Liver (tissue), 8 donors: ENCODE measurements at regions not wholly inside any gene's neighbourhood (a gene's known extent, or its start where the extent isn't known, plus 50 kb on each side); places are given as distances from the start of the nearest gene placed in this dataset.

Experiments
- DNase-seq: peaks from one replicate; pipeline ENCODE4 v3.0.0-alpha.2; 2017; ENCODE audit warnings: low spot score
- H3K27ac ChIP-seq, 2 donors: one replicate each; pipeline ENCODE4 v1.7.0; 2013; ENCODE audit warnings: inconsistent platforms in 2 of 2, low read length in 2 of 2, control low read depth in 1 of 2, low read depth in 1 of 2, mild to moderate bottlenecking in 1 of 2
- H3K27me3 ChIP-seq, 4 donors: one replicate each; pipeline versions ENCODE4 v1.6.1 to v1.7.0; 2013; ENCODE audit warnings: low read length in 3 of 4, inconsistent platforms in 1 of 4, mild to moderate bottlenecking in 1 of 4, moderate library complexity in 1 of 4; ENCODE audit not compliant: control insufficient read depth in 4 of 4, insufficient read depth in 4 of 4
- H3K36me3 ChIP-seq, 4 donors: one replicate each; pipeline versions ENCODE4 v1.6.1 to v1.7.0; 2013; ENCODE audit warnings: low read length in 3 of 4, mild to moderate bottlenecking in 3 of 4, low read depth in 1 of 4, moderate library complexity in 1 of 4; ENCODE audit not compliant: control insufficient read depth in 4 of 4, insufficient read depth in 3 of 4
- H3K4me1 ChIP-seq, 4 donors: one replicate each; pipeline versions ENCODE4 v1.6.1 to v1.7.0; 2013; ENCODE audit warnings: low read length in 3 of 4, mild to moderate bottlenecking in 3 of 4, moderate library complexity in 1 of 4; ENCODE audit not compliant: control insufficient read depth in 4 of 4, insufficient read depth in 4 of 4
- H3K4me3 ChIP-seq, 3 donors: one replicate each; pipeline versions ENCODE4 v1.6.1 to v1.7.0; 2013; ENCODE audit warnings: low read length in 3 of 3, control low read depth in 1 of 3, low read depth in 1 of 3, mild to moderate bottlenecking in 1 of 3
- H3K9ac ChIP-seq, 2 donors: one replicate each; pipeline ENCODE4 v1.7.0; 2013; ENCODE audit warnings: low read length in 2 of 2, mild to moderate bottlenecking in 2 of 2, moderate library complexity in 2 of 2, control low read depth in 1 of 2, low read depth in 1 of 2
- H3K9me3 ChIP-seq, 4 donors: one replicate each; pipeline versions ENCODE4 v1.6.1 to v1.7.0; 2013; ENCODE audit warnings: low read length in 3 of 4; ENCODE audit not compliant: control insufficient read depth in 4 of 4
- ATF3 ChIP-seq: IDR thresholded peaks from 2 replicates; pipeline ENCODE4 v1.6.1; 2016; ENCODE audit warnings: antibody characterized with exemption
- EGR1 ChIP-seq, 2 donors: IDR thresholded peaks; 2 replicates each; pipeline ENCODE4 v1.6.1; 2016 to 2018; ENCODE audit warnings: antibody characterized with exemption in 2 of 2, low read depth in 2 of 2
- FOXA2 ChIP-seq: IDR thresholded peaks from 2 replicates; pipeline ENCODE4 v1.6.1; 2016; ENCODE audit warnings: antibody characterized with exemption
- GABPA ChIP-seq, 2 donors: IDR thresholded peaks in 1 of 2; conservative IDR thresholded peaks in 1 of 2; 2 replicates each; pipeline ENCODE4 v1.6.1; 2016; ENCODE audit warnings: antibody characterized with exemption in 2 of 2, mild to moderate bottlenecking in 1 of 2, moderate library complexity in 1 of 2
- HNF4A ChIP-seq, 2 donors: conservative IDR thresholded peaks; 2 replicates each; pipeline ENCODE4 v1.6.1; 2016; ENCODE audit warnings: antibody characterized with exemption in 2 of 2, mild to moderate bottlenecking in 2 of 2
- HNF4G ChIP-seq: IDR thresholded peaks from 2 replicates; pipeline ENCODE4 v1.6.1; 2016; ENCODE audit warnings: antibody characterized with exemption
- JUND ChIP-seq, 2 donors: IDR thresholded peaks; 2 replicates each; pipeline ENCODE4 v1.6.1; 2016; ENCODE audit warnings: antibody characterized with exemption in 2 of 2
- MAX ChIP-seq: IDR thresholded peaks from 2 replicates; pipeline ENCODE4 v1.6.1; 2016; ENCODE audit warnings: antibody characterized with exemption
- NR2F2 ChIP-seq: IDR thresholded peaks from 2 replicates; pipeline ENCODE4 v1.6.1; 2016; ENCODE audit warnings: antibody characterized with exemption
- RAD21 ChIP-seq, 2 donors: IDR thresholded peaks; 2 replicates each; pipeline ENCODE4 v1.6.1; 2016; ENCODE audit warnings: antibody characterized with exemption in 2 of 2, mild to moderate bottlenecking in 2 of 2
- RXRA ChIP-seq, 2 donors: IDR thresholded peaks; 2 replicates each; pipeline ENCODE4 v1.6.1; 2017 to 2018; ENCODE audit warnings: antibody characterized with exemption in 2 of 2, mild to moderate bottlenecking in 1 of 2
- SP1 ChIP-seq: IDR thresholded peaks from 2 replicates; pipeline ENCODE4 v1.6.1; 2018; ENCODE audit warnings: antibody characterized with exemption, mild to moderate bottlenecking
- YY1 ChIP-seq: IDR thresholded peaks from 2 replicates; pipeline ENCODE4 v1.6.1; 2016; ENCODE audit warnings: antibody characterized with exemption, mild to moderate bottlenecking
- WGBS: extraction: QIAGEN DNeasy Blood & Tissue Kit; methylation state at CpG from one replicate; pipeline ENCODE4 v1.1.7; 2013; 5-methylcytosine and 5-hydroxymethylcytosine counted together
- TF ChIP-seq, protein P1 (sequence below): fragments of 150-350 bp; IDR thresholded peaks from 2 replicates; pipeline ENCODE4 v1.5.1; 2017; ENCODE audit warnings: improper control_type of control experiment, low read depth, low read length; ENCODE audit not compliant: missing input control
- TF ChIP-seq, protein P2 (sequence below): IDR thresholded peaks from 2 replicates; pipeline ENCODE4 v1.6.1; 2016; ENCODE audit warnings: antibody characterized with exemption, mild to moderate bottlenecking
- TF ChIP-seq, protein P3 (sequence below): IDR thresholded peaks from 2 replicates; pipeline ENCODE4 v1.6.1; 2016; ENCODE audit warnings: antibody characterized with exemption
- donor health status: healthy.
- donor health status: healthy.
- donor health status: healthy.
- donor health status: healthy.
- donor health status: healthy.

DNA sequence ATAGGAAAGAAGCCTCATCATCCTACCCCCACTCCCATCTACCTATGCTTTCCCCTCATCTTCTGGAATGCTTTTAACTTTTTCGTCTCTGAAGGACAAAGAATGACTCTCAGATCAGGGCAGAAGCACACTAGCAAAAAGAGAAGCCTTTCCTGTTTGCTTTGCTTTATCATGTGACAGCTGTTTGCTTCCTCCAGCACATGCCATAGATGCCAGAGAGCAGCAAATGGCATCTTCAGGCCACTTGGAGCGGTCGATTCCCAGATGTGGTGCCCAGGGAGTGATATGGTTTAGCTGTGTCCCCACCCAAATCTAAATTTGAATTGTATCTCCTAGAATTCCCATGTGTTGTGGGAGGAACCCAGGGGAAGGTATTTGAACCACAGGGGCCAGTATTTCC, 294.8 kb downstream of the GADD45G start (continued):
- TF ChIP-seq, protein P1, sequence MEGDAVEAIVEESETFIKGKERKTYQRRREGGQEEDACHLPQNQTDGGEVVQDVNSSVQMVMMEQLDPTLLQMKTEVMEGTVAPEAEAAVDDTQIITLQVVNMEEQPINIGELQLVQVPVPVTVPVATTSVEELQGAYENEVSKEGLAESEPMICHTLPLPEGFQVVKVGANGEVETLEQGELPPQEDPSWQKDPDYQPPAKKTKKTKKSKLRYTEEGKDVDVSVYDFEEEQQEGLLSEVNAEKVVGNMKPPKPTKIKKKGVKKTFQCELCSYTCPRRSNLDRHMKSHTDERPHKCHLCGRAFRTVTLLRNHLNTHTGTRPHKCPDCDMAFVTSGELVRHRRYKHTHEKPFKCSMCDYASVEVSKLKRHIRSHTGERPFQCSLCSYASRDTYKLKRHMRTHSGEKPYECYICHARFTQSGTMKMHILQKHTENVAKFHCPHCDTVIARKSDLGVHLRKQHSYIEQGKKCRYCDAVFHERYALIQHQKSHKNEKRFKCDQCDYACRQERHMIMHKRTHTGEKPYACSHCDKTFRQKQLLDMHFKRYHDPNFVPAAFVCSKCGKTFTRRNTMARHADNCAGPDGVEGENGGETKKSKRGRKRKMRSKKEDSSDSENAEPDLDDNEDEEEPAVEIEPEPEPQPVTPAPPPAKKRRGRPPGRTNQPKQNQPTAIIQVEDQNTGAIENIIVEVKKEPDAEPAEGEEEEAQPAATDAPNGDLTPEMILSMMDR, result no peak

DNA sequence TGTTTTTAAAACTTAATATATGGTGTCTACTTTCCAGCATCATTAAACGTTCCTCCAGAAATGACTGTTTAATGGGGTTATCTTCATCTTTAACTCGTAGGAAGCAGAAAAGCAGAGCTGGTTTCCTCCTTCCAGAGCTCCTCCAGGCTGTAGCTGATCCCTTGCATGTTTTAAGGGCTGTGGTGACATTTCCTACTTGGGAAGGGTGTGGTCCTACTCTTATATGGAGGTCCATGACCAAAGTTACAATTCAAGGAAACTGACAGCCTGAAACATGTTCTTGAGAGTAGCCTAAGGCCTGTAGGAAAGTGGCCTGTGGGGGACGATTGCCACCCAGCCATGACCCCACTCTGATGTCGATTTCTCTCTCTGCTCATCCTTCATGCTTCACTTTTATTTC, 297.1 kb downstream of the GADD45G start:
- no peaks in the 10 kb centered on the region for H3K4me1 ChIP-seq
- no peak for DNase-seq
- no peak overlapping the region for H3K4me3 ChIP-seq
- H3K9me3 ChIP-seq, result peaks cover 0 to 2% (median 0%) of the 10 kb centered on the region in 4 donors
- 80% methylated on average over 4 of the region's 4 CpGs for WGBS
- H3K9ac ChIP-seq, result no peak overlapping the region
- no peaks in the 10 kb centered on the region for H3K36me3 ChIP-seq
- no peaks in the 10 kb centered on the region for H3K27me3 ChIP-seq
- TF ChIP-seq, protein P2, sequence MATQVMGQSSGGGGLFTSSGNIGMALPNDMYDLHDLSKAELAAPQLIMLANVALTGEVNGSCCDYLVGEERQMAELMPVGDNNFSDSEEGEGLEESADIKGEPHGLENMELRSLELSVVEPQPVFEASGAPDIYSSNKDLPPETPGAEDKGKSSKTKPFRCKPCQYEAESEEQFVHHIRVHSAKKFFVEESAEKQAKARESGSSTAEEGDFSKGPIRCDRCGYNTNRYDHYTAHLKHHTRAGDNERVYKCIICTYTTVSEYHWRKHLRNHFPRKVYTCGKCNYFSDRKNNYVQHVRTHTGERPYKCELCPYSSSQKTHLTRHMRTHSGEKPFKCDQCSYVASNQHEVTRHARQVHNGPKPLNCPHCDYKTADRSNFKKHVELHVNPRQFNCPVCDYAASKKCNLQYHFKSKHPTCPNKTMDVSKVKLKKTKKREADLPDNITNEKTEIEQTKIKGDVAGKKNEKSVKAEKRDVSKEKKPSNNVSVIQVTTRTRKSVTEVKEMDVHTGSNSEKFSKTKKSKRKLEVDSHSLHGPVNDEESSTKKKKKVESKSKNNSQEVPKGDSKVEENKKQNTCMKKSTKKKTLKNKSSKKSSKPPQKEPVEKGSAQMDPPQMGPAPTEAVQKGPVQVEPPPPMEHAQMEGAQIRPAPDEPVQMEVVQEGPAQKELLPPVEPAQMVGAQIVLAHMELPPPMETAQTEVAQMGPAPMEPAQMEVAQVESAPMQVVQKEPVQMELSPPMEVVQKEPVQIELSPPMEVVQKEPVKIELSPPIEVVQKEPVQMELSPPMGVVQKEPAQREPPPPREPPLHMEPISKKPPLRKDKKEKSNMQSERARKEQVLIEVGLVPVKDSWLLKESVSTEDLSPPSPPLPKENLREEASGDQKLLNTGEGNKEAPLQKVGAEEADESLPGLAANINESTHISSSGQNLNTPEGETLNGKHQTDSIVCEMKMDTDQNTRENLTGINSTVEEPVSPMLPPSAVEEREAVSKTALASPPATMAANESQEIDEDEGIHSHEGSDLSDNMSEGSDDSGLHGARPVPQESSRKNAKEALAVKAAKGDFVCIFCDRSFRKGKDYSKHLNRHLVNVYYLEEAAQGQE, result no peak
- TF ChIP-seq, protein P3, sequence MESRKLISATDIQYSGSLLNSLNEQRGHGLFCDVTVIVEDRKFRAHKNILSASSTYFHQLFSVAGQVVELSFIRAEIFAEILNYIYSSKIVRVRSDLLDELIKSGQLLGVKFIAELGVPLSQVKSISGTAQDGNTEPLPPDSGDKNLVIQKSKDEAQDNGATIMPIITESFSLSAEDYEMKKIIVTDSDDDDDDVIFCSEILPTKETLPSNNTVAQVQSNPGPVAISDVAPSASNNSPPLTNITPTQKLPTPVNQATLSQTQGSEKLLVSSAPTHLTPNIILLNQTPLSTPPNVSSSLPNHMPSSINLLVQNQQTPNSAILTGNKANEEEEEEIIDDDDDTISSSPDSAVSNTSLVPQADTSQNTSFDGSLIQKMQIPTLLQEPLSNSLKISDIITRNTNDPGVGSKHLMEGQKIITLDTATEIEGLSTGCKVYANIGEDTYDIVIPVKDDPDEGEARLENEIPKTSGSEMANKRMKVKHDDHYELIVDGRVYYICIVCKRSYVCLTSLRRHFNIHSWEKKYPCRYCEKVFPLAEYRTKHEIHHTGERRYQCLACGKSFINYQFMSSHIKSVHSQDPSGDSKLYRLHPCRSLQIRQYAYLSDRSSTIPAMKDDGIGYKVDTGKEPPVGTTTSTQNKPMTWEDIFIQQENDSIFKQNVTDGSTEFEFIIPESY, result no peak
- TF ChIP-seq JUND (IDR thresholded peaks at IDR 0.05) (no peak), ATF3 (no peak), NR2F2 (no peak), GABPA (IDR thresholded peaks at IDR 0.05 in 1 of 2, conservative IDR thresholded peaks at IDR 0.05 in 1 of 2) (no peak), MAX (no peak), RAD21 (IDR thresholded peaks at IDR 0.05) (no peak), RXRA (IDR thresholded peaks at IDR 0.05) (no peak), SP1 (no peak), FOXA2 (no peak), YY1 (no peak), EGR1 (IDR thresholded peaks at IDR 0.05; ENCODE audit: low read depth in 2 of 2) (no peak), HNF4A (conservative IDR thresholded peaks at IDR 0.05) (no peak), HNF4G (no peak)
- TF ChIP-seq, protein P1, result no peak
- no peak overlapping the region for H3K27ac ChIP-seq
